MCF 10A (cell line): ENCODE measurements at regions not wholly inside any gene's neighbourhood (a gene's known extent, or its start where the extent isn't known, plus 50 kb on each side); places are given as distances from the start of the nearest gene placed in this dataset.

Source experiments
- BruUV-seq: library from RNA; stranded (reverse); fragments of 400-500 nt; replicated peaks from 2 replicates; lab custom pipeline; 2021; lab: Mats Ljungman, UMichigan
- CTCF ChIA-PET: fragments of 300-600 bp; sonication (Branson Sonifier 250); formaldehyde crosslinking; extraction: SDS; loops from one replicate; lab custom pipeline; 2021; ENCODE audit warnings: antibody characterized with exemption, inconsistent platforms; lab: Yijun Ruan, JAX
- POLR2A ChIA-PET: fragments of 300-600, 350-650 bp; sonication (Branson Sonifier 250); formaldehyde crosslinking; extraction: SDS; loops from one replicate; lab custom pipeline; 2020; ENCODE audit warnings: antibody characterized with exemption, inconsistent platforms; lab: Yijun Ruan, JAX
- DNase-seq: peaks from one replicate; pipeline ENCODE4 v3.0.0-alpha.2; 2018; ENCODE audit not compliant: unreplicated experiment
- H3K27ac Mint-ChIP-seq: one replicate; pipeline ENCODE4 v1.8.0; 2022; ENCODE audit warnings: mild to moderate bottlenecking, low read depth, mixed read lengths; ENCODE audit not compliant: unreplicated experiment
- H3K27me3 Mint-ChIP-seq: one replicate; pipeline ENCODE4 v1.8.0; 2022; ENCODE audit warnings: mixed read lengths; ENCODE audit not compliant: insufficient read depth, unreplicated experiment
- H3K36me3 Mint-ChIP-seq: one replicate; pipeline ENCODE4 v1.8.0; 2022; ENCODE audit warnings: mild to moderate bottlenecking, moderate library complexity, mixed read lengths; ENCODE audit not compliant: insufficient read depth, unreplicated experiment
- H3K4me1 Mint-ChIP-seq: one replicate; pipeline ENCODE4 v1.8.0; 2022; ENCODE audit warnings: mixed read lengths; ENCODE audit not compliant: insufficient read depth, unreplicated experiment
- H3K4me3 Mint-ChIP-seq: one replicate; pipeline ENCODE4 v1.8.0; 2022; ENCODE audit warnings: mild to moderate bottlenecking, moderate library complexity, mixed read lengths; ENCODE audit not compliant: unreplicated experiment
- H3K9me3 Mint-ChIP-seq: one replicate; pipeline ENCODE4 v1.8.0; 2022; ENCODE audit warnings: mixed read lengths; ENCODE audit not compliant: unreplicated experiment
- intact Hi-C: fragments of 100-400 bp; cut with micrococcal nuclease; formaldehyde crosslinking; loops from 2 replicates; pipeline ENCODE4 v1.14.1; 2022
- TF ChIP-seq, protein P1 (sequence below): fragments of 200-600 bp; IDR thresholded peaks from one replicate; pipeline ENCODE4 v1.8.0; 2022; ENCODE audit warnings: antibody characterized with exemption, mild to moderate bottlenecking; ENCODE audit not compliant: unreplicated experiment

DNA sequence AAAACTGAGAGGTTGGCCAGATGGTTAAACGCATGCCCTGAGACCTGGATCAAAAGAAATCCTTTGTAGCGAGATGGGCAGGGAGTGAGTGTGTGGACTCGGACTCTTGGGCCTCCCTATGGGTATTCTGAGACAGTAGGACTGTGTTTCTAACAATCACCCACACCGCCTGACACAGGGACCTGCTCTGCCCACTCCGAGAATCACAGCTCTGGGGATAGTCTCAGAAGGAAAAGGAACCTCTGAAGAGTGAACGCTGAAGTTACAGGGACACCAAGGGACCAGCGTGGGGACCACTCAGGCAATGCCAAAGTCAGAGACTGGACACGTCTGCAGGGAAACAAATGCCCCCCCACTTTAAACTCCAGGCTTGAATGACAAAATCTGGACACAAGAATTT is 242.1 kb upstream of the TCERG1L start:
- H3K4me3 Mint-ChIP-seq, result no peak overlapping the region
- no peaks in the 10 kb centered on the region for H3K36me3 Mint-ChIP-seq
- intact Hi-C loops, result no loop called here
- POLR2A ChIA-PET, result no interaction called here
- no peaks in the 10 kb centered on the region for H3K27me3 Mint-ChIP-seq
- no peaks in the 10 kb centered on the region for H3K4me1 Mint-ChIP-seq
- TF ChIP-seq, protein P1, sequence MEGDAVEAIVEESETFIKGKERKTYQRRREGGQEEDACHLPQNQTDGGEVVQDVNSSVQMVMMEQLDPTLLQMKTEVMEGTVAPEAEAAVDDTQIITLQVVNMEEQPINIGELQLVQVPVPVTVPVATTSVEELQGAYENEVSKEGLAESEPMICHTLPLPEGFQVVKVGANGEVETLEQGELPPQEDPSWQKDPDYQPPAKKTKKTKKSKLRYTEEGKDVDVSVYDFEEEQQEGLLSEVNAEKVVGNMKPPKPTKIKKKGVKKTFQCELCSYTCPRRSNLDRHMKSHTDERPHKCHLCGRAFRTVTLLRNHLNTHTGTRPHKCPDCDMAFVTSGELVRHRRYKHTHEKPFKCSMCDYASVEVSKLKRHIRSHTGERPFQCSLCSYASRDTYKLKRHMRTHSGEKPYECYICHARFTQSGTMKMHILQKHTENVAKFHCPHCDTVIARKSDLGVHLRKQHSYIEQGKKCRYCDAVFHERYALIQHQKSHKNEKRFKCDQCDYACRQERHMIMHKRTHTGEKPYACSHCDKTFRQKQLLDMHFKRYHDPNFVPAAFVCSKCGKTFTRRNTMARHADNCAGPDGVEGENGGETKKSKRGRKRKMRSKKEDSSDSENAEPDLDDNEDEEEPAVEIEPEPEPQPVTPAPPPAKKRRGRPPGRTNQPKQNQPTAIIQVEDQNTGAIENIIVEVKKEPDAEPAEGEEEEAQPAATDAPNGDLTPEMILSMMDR, result no peak
- BruUV-seq, result no TSS peak
- H3K9me3 Mint-ChIP-seq, result peaks cover 13% of the 10 kb centered on the region
- no peak overlapping the region for H3K27ac Mint-ChIP-seq
- DNase-seq, result no peak
- CTCF ChIA-PET, result no interaction called here

DNA sequence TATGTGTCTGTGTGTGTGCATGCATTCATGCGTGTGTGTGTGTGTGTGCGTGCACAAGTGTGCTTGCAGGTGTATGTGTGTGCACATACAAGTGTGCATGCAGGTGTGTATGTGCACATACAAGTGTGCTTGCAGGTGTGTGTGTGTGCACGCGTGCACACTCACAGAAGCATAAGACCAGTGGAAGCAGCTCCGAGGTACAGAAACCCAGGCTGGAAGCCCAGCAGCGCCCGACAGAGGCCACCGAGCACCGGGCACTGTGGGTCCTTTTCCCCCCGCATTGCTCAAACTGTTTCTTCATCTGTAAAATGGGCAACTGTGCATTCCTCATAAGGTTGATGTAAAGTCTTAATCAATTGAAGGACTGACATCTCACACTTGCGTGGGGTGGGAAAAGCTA is 243.3 kb upstream of the TCERG1L start:
- TF ChIP-seq, protein P1, result no peak
- intact Hi-C loops, result no loop called here
- POLR2A ChIA-PET, result no interaction called here
- no peak overlapping the region for H3K4me3 Mint-ChIP-seq
- no peak for DNase-seq
- H3K27me3 Mint-ChIP-seq, result no peaks in the 10 kb centered on the region
- H3K27ac Mint-ChIP-seq, result no peak overlapping the region
- BruUV-seq, result no TSS peak
- peaks cover 10% of the 10 kb centered on the region for H3K9me3 Mint-ChIP-seq
- no peaks in the 10 kb centered on the region for H3K4me1 Mint-ChIP-seq
- H3K36me3 Mint-ChIP-seq, result no peaks in the 10 kb centered on the region
- CTCF ChIA-PET, result interaction anchor here (1.0 kb wide), 1 partner anchor 10 kb away, joined by 3 read pairs; no protein-coding TSS in a partner anchor

DNA sequence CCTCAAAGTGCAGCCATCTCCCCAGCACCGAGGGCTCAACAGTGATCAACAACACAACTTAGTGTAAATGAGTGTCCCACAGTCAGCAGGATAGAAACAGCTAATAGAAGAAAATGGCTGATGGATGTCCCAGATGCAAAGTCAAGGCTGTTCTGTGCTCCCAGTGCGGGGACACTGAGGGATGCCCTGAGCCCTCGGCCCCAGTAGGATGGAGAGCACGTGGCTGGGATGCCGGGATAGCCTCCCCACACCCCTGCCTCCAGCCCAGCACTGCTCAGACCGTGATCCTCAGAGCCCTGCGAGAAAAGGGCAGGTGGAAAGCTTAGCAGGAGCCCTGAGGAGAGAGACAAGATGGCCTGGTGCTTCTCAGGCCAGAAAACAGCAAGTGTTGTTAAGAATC is 243.9 kb upstream of the TCERG1L start:
- intact Hi-C loops, result no loop called here
- ChIA-PET CTCF (interaction anchor here (1.0 kb wide), 1 partner anchor 11 kb away, joined by 3 read pairs; no protein-coding TSS in a partner anchor), POLR2A (no interaction called here)
- H3K4me1 Mint-ChIP-seq, result no peaks in the 10 kb centered on the region
- no peak overlapping the region for H3K4me3 Mint-ChIP-seq
- peaks cover 10% of the 10 kb centered on the region for H3K9me3 Mint-ChIP-seq
- BruUV-seq, result no TSS peak
- no peak for DNase-seq
- no peaks in the 10 kb centered on the region for H3K27me3 Mint-ChIP-seq
- H3K36me3 Mint-ChIP-seq, result no peaks in the 10 kb centered on the region
- H3K27ac Mint-ChIP-seq, result no peak overlapping the region
- TF ChIP-seq, protein P1, result no peak

DNA sequence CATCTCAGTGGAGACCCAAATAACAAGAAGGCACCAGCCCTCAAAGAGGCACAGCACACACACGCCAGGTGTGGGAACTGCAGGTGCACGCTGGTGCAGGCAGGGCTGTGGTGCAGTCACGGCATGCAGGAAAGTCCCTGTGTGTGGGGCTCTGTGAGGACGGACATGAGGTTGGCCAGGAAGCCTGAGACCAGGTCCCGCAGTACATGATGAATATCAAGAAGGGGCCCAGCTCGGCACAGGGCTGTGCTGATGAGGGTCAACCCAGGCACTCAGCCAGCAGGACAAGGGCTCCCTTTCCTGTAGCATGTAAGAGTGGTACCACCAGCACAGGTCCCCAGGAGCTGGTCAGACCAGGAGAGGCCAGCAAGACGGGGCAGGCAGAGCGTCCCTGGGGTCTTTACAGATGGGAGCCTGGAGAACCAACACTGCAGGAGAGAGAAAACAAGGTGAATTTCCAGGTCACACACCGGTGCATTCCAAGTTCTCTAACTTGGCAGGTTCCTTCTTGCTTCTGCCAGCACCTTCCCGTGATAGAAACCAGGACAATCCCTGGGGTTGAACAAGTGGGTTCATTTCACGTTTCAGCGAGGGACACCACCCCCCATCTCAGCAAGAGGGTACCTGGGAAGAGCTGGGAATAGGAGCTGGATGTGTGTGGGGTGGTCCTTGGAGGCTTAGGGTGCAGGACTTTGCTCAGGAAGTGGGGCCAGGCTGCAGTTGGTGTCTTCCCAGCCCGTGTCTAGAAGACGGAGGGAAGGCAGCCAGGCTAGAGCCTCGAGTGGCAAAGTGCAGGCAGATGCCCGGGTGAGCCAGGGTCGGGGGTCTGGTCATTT is 244.8 kb upstream of the TCERG1L start:
- peaks cover 10% of the 10 kb centered on the region for H3K9me3 Mint-ChIP-seq
- TF ChIP-seq, protein P1, result no peak
- no peak overlapping the region for H3K4me3 Mint-ChIP-seq
- ChIA-PET CTCF (no interaction called here), POLR2A (no interaction called here)
- intact Hi-C loops, result no loop called here
- no peak overlapping the region for H3K27ac Mint-ChIP-seq
- H3K4me1 Mint-ChIP-seq, result no peaks in the 10 kb centered on the region
- DNase-seq, result no peak
- BruUV-seq, result no TSS peak
- no peaks in the 10 kb centered on the region for H3K27me3 Mint-ChIP-seq
- peaks cover 2% of the 10 kb centered on the region for H3K36me3 Mint-ChIP-seq
